HUDEP-2 (cell line): ENCODE measurements at regions not wholly inside any gene's neighbourhood (a gene's known extent, or its start where the extent isn't known, plus 50 kb on each side); places are given as distances from the start of the nearest gene placed in this dataset.

Experiments used
- DNase-seq, 76 experiments: peaks; one replicate each; lab custom pipeline; 2025; ENCODE audit not compliant: unreplicated experiment in 76 of 76; lab: John Stamatoyannopoulos, UW

- no peak for DNase-seq
These were observed 85.3 kb upstream of the TP53I11 start for GRCh38 chr11:45036010-45036409.

GRCh38 chr11:45036733-45037132, 86.0 kb upstream of the TP53I11 start:
- DNase-seq, result no peak

GRCh38 chr11:45037434-45038005, 86.8 kb upstream of the TP53I11 start:
- DNase-seq, result no peak

GRCh38 chr11:45038923-45039322, 88.2 kb upstream of the TP53I11 start:
- no peak for DNase-seq

- DNase-seq, result no peak
These were observed 90.9 kb upstream of the TP53I11 start for GRCh38 chr11:45041596-45041995.

GRCh38 chr11:45042560-45042959, 91.9 kb upstream of the TP53I11 start:
- no peak for DNase-seq

- DNase-seq, result no peak
These were observed 93.2 kb upstream of the TP53I11 start for GRCh38 chr11:45043755-45044475.

- DNase-seq, result no peak
These were observed 95.2 kb upstream of the TP53I11 start for GRCh38 chr11:45045683-45046471.

GRCh38 chr11:45048313-45048841, 97.7 kb upstream of the TP53I11 start:
- peak in 2 of 76 experiments; percentile 6 to 9 for DNase-seq

- peak in 72 of 76 experiments; percentile 5 to 92 (median 70) for DNase-seq
These were observed 97.4 kb upstream of the PRDM11 start for GRCh38 chr11:45048870-45049691.

- no peak for DNase-seq
These were observed 96.3 kb upstream of the PRDM11 start for GRCh38 chr11:45050111-45050510.

GRCh38 chr11:45051621-45052020, 94.8 kb upstream of the PRDM11 start:
- no peak for DNase-seq

GRCh38 chr11:45052361-45052760, 94.1 kb upstream of the PRDM11 start:
- no peak for DNase-seq

- no peak for DNase-seq
These were observed 92.5 kb upstream of the PRDM11 start for GRCh38 chr11:45053736-45054446.

GRCh38 chr11:45054956-45055355, 91.5 kb upstream of the PRDM11 start:
- DNase-seq, result peak in 1 of 76 experiments; percentile 4

- DNase-seq, result no peak
These were observed 89.9 kb upstream of the PRDM11 start for GRCh38 chr11:45056529-45056928.

GRCh38 chr11:45057938-45058646, 88.3 kb upstream of the PRDM11 start:
- DNase-seq, result no peak

GRCh38 chr11:45058647-45058950, 87.8 kb upstream of the PRDM11 start:
- DNase-seq, result no peak

GRCh38 chr11:45060707-45061106, 85.7 kb upstream of the PRDM11 start:
- no peak for DNase-seq

GRCh38 chr11:45061641-45062040, 84.8 kb upstream of the PRDM11 start:
- no peak for DNase-seq
